Liver (tissue), 3 donors: ENCODE measurements at regions not wholly inside any gene's neighbourhood (a gene's known extent, or its start where the extent isn't known, plus 50 kb on each side); places are given as distances from the start of the nearest gene placed in this dataset.

Source experiments
- ATF3 ChIP-seq: IDR thresholded peaks from 2 replicates; pipeline ENCODE4 v1.6.1; 2016; ENCODE audit warnings: antibody characterized with exemption
- CTCF ChIP-seq: fragments of 150-350 bp; IDR thresholded peaks from 2 replicates; pipeline ENCODE4 v1.5.1; 2017; ENCODE audit warnings: improper control_type of control experiment, low read depth, low read length; ENCODE audit not compliant: missing input control
- RAD21 ChIP-seq, 2 donors: IDR thresholded peaks; 2 replicates each; pipeline ENCODE4 v1.6.1; 2016; ENCODE audit warnings: antibody characterized with exemption in 2 of 2, mild to moderate bottlenecking in 2 of 2
- donor health status: healthy.
- donor health status: healthy.

- TF ChIP-seq CTCF (no peak), ATF3 (no peak), RAD21 (IDR thresholded peaks at IDR 0.05) (no peak)
These were observed 61.1 kb upstream of the GALNT9 start for GRCh38 chr12:132390287-132391076.
